ENCODE measurements at regions not wholly inside any gene's neighbourhood (a gene's known extent, or its start where the extent isn't known, plus 50 kb on each side); places are given as distances from the start of the nearest gene placed in this dataset.

GRCh38 chr12:106006940-106007339, 131.8 kb downstream of the NUAK1 start (continued):
- TF ChIP-seq ZNF691 (CRISPR knock-in tag; IDR thresholded peaks at IDR 0.05; ENCODE audit: borderline replicate concordance, low read depth), result no peak
- TF ChIP-seq SP5 (CRISPR knock-in tag; IDR thresholded peaks at IDR 0.05; ENCODE audit: borderline replicate concordance, low read depth), result no peak
- no peak for TF ChIP-seq IRF9 (CRISPR knock-in tag; IDR thresholded peaks at IDR 0.05; ENCODE audit: borderline replicate concordance)

- H4K20me1 ChIP-seq (ENCODE audit: insufficient read depth, low read length), result no peaks in the 10 kb centered on the region
- in situ Hi-C loops (cut with HindIII; ENCODE audit: extremely low pct_ligation_motif_present, low pct_unique_long_range_greater_than_20kb), result no loop called here
- no peak for FAIRE-seq
- intact Hi-C loops (cut with micrococcal nuclease; ENCODE audit: unreplicated experiment), result no loop called here
- H2AFZ ChIP-seq (ENCODE audit: low read length), result no peak overlapping the region
- no peak overlapping the region for H3K27ac ChIP-seq (ENCODE audit: extremely low read length, insufficient read depth, low read length)
- no peak for ATAC-seq
- no peak overlapping the region for H3K9ac ChIP-seq (ENCODE audit: insufficient read depth, low read depth, low read length)
- H3K36me3 ChIP-seq (replicated peaks in 1 of 2; ENCODE audit: control insufficient read depth in 1 of 2, insufficient read depth in 2 of 2, low read length in 2 of 2), result no peaks in the 10 kb centered on the region
- H3K4me1 ChIP-seq (ENCODE audit: insufficient read depth, low read length), result no peaks in the 10 kb centered on the region
- no peaks in the 10 kb centered on the region for H3K79me2 ChIP-seq (ENCODE audit: insufficient read depth, low read length)
- ChIA-PET CTCF (ENCODE audit: low intra/inter-chr PET ratio, low total read pairs) (no interaction called here), POLR2A (no interaction called here)
- H3K4me3 ChIP-seq (replicated peaks in 1 of 3; ENCODE audit: insufficient read depth in 1 of 3, low read depth in 2 of 3, low read length in 3 of 3), result no peak overlapping the region
- no peaks in the 10 kb centered on the region for H3K9me3 ChIP-seq (ENCODE audit: low read length)
- DNase-seq (ENCODE audit: low spot score), result no peak
- BruUV-seq (replicated peaks), result no TSS peak
- no peaks in the 10 kb centered on the region; a peak in 2 of 5 replicates for H3K27me3 ChIP-seq (ENCODE audit: control insufficient read depth in 1 of 2, insufficient read depth in 2 of 2, low read length in 2 of 2)
- no peak overlapping the region for H3K4me2 ChIP-seq (ENCODE audit: low read depth, low read length)
- TF ChIP-seq CREB1 (IDR thresholded peaks at IDR 0.05) (no peak), CREB1 (CRISPR knock-in tag; IDR thresholded peaks at IDR 0.05) (no peak), SKIL (CRISPR knock-in tag; IDR thresholded peaks at IDR 0.05; ENCODE audit: borderline replicate concordance) (no peak), ZNF652 (CRISPR knock-in tag; IDR thresholded peaks at IDR 0.05; ENCODE audit: borderline replicate concordance, low read depth) (no peak), FOXA3 (CRISPR knock-in tag; IDR thresholded peaks at IDR 0.05) (no peak), SUZ12 (IDR thresholded peaks at IDR 0.05; ENCODE audit: low read depth, low read length) (no peak), MEF2D (CRISPR knock-in tag; IDR thresholded peaks at IDR 0.05) (no peak), HNRNPLL (IDR thresholded peaks at IDR 0.05; ENCODE audit: low read depth, low read length, poor library complexity, severe bottlenecking) (no peak), MIER2 (CRISPR knock-in tag; IDR thresholded peaks at IDR 0.05) (no peak), CBFB (CRISPR knock-in tag; IDR thresholded peaks at IDR 0.05) (no peak), TFAP4 (IDR thresholded peaks at IDR 0.05; ENCODE audit: borderline replicate concordance, low read depth) (no peak), ZNF549 (CRISPR knock-in tag; IDR thresholded peaks at IDR 0.05) (no peak), TGIF2 (CRISPR knock-in tag; IDR thresholded peaks at IDR 0.05) (no peak), SRF (IDR thresholded peaks at IDR 0.05; ENCODE audit: low read depth, low read length) (no peak), NR1H2 (CRISPR knock-in tag; IDR thresholded peaks at IDR 0.05; ENCODE audit: borderline replicate concordance, low read depth) (no peak), BCL6 (CRISPR knock-in tag; IDR thresholded peaks at IDR 0.05) (no peak), SKI (IDR thresholded peaks at IDR 0.05; ENCODE audit: partially characterized antibody) (no peak)
Measured at GRCh38 chr12:106010741-106011140, 128.0 kb downstream of the NUAK1 start.
